ENCODE measurements at regions not wholly inside any gene's neighbourhood (a gene's known extent, or its start where the extent isn't known, plus 50 kb on each side); places are given as distances from the start of the nearest gene placed in this dataset.

GRCh38 chr9:79006546-79006945, 565.2 kb upstream of the TLE4 start:
- H3K36me3 ChIP-seq: no peaks in the 10 kb centered on the region
- no peak overlapping the region for H3K27ac ChIP-seq
- no peaks in the 10 kb centered on the region for H3K27me3 ChIP-seq
- TF ChIP-seq CTCF (IDR thresholded peaks at IDR 0.05): no peak
- no peak for TF ChIP-seq POLR2AphosphoS5 (IDR thresholded peaks at IDR 0.05)
- no peak for TF ChIP-seq POLR2A (IDR thresholded peaks at IDR 0.05)
- TF ChIP-seq EP300 (IDR thresholded peaks at IDR 0.05; ENCODE audit: low read depth): no peak
- no peak overlapping the region for H3K4me3 ChIP-seq
- in situ Hi-C loops (cut with MboI; ENCODE audit: low pct_ligation_motif_present in 1 of 4, low pct_unique_long_range_greater_than_20kb in 1 of 4, low sequenced_read_pairs in 3 of 4) (no loop called here), intact Hi-C loops (cut with DNase I; ENCODE audit: low total_unique reads) (no loop called here)
- DNase-seq: no peak
- 50 to 68% methylated on average over 2 to 4 of the region's 4 CpGs for WGBS, 2 donors (ENCODE audit: low coverage in 1 of 2)
- H3K4me1 ChIP-seq: no peaks in the 10 kb centered on the region
- no peaks in the 10 kb centered on the region for H3K9me3 ChIP-seq

GRCh38 chr9:79007701-79008483, 563.9 kb upstream of the TLE4 start:
- H3K27ac ChIP-seq: no peak overlapping the region
- H3K4me1 ChIP-seq: no peaks in the 10 kb centered on the region
- intact Hi-C loops (cut with DNase I; ENCODE audit: low total_unique reads) (no loop called here), in situ Hi-C loops (cut with MboI; ENCODE audit: low pct_ligation_motif_present in 1 of 4, low pct_unique_long_range_greater_than_20kb in 1 of 4, low sequenced_read_pairs in 3 of 4) (no loop called here)
- no peaks in the 10 kb centered on the region for H3K36me3 ChIP-seq
- H3K27me3 ChIP-seq: no peaks in the 10 kb centered on the region
- no peak overlapping the region for H3K4me3 ChIP-seq
- H3K9me3 ChIP-seq: no peaks in the 10 kb centered on the region
- DNase-seq: no peak
- TF ChIP-seq POLR2A (IDR thresholded peaks at IDR 0.05) (no peak), POLR2AphosphoS5 (IDR thresholded peaks at IDR 0.05) (no peak), EP300 (IDR thresholded peaks at IDR 0.05; ENCODE audit: low read depth) (no peak), CTCF (IDR thresholded peaks at IDR 0.05) (no peak)
- WGBS, 2 donors (ENCODE audit: low coverage in 1 of 2): 75% methylated on average over 7 to 8 of the region's 8 CpGs

- no peaks in the 10 kb centered on the region for H3K9me3 ChIP-seq
- H3K36me3 ChIP-seq: no peaks in the 10 kb centered on the region
- no peak for DNase-seq
- intact Hi-C loops (cut with DNase I; ENCODE audit: low total_unique reads): no loop called here
- no peaks in the 10 kb centered on the region for H3K27me3 ChIP-seq
- WGBS, 2 donors (ENCODE audit: low coverage in 1 of 2): 51 to 68% methylated on average over 3 of the region's 3 CpGs
- H3K27ac ChIP-seq: no peak overlapping the region
- in situ Hi-C loops (cut with MboI; ENCODE audit: low pct_ligation_motif_present in 1 of 4, low pct_unique_long_range_greater_than_20kb in 1 of 4, low sequenced_read_pairs in 3 of 4): no loop called here
- TF ChIP-seq POLR2A (IDR thresholded peaks at IDR 0.05) (no peak), EP300 (IDR thresholded peaks at IDR 0.05; ENCODE audit: low read depth) (no peak), CTCF (IDR thresholded peaks at IDR 0.05) (no peak), POLR2AphosphoS5 (IDR thresholded peaks at IDR 0.05) (no peak)
- no peak overlapping the region for H3K4me3 ChIP-seq
- no peaks in the 10 kb centered on the region for H3K4me1 ChIP-seq
Measured at GRCh38 chr9:79008916-79009315, 562.8 kb upstream of the TLE4 start.

GRCh38 chr9:79011461-79011860, 560.3 kb upstream of the TLE4 start:
- intact Hi-C loops (cut with DNase I; ENCODE audit: low total_unique reads): no loop called here
- Histone ChIP-seq H3K4me3 (no peak overlapping the region), H3K36me3 (no peaks in the 10 kb centered on the region), H3K4me1 (no peaks in the 10 kb centered on the region), H3K27me3 (no peaks in the 10 kb centered on the region), H3K9me3 (no peaks in the 10 kb centered on the region), H3K27ac (no peak overlapping the region)
- no peak for DNase-seq
- WGBS, 2 donors (ENCODE audit: low coverage in 1 of 2): 74 to 83% methylated on average over 2 to 3 of the region's 3 CpGs
- TF ChIP-seq POLR2AphosphoS5 (IDR thresholded peaks at IDR 0.05) (no peak), CTCF (IDR thresholded peaks at IDR 0.05) (no peak), EP300 (IDR thresholded peaks at IDR 0.05; ENCODE audit: low read depth) (no peak), POLR2A (IDR thresholded peaks at IDR 0.05) (no peak)
- in situ Hi-C loops (cut with MboI; ENCODE audit: low pct_ligation_motif_present in 1 of 4, low pct_unique_long_range_greater_than_20kb in 1 of 4, low sequenced_read_pairs in 3 of 4): no loop called here

All from transverse colon (tissue), 4 donors.